Peyer's patch (tissue), 4 donors: ENCODE measurements at regions not wholly inside any gene's neighbourhood (a gene's known extent, or its start where the extent isn't known, plus 50 kb on each side); places are given as distances from the start of the nearest gene placed in this dataset.

Experiments
- DNase-seq, 3 donors: peaks; one replicate each; pipeline ENCODE4 v3.0.0-alpha.2; 2017 to 2019
- H3K27ac ChIP-seq, 4 donors: fragments of 200-600 bp; sonication (generic); one replicate each; pipeline ENCODE4 v1.5.1; 2016 to 2019
- H3K27me3 ChIP-seq, 2 donors: fragments of 200-600 bp; sonication (generic); one replicate each; pipeline ENCODE4 v1.5.1; 2019
- H3K36me3 ChIP-seq, 3 donors: fragments of 200-600 bp; sonication (generic); one replicate each; pipeline ENCODE4 v1.5.1; 2016 to 2019
- H3K4me1 ChIP-seq, 4 donors: fragments of 200-600 bp; sonication (generic); one replicate each; pipeline ENCODE4 v1.5.1; 2016 to 2019
- H3K4me3 ChIP-seq, 4 donors: fragments of 200-600 bp; sonication (generic); 1 replicate in 3 of 4; 2 replicates in 1 of 4; pipeline ENCODE4 v1.5.1; 2016 to 2019; ENCODE audit warnings: mild to moderate bottlenecking in 1 of 4
- H3K9me3 ChIP-seq, 4 donors: fragments of 200-600 bp; sonication (generic); one replicate each; pipeline ENCODE4 v1.5.1; 2016 to 2019; ENCODE audit warnings: mild to moderate bottlenecking in 1 of 4
- CTCF ChIP-seq, 6 experiments: fragments of 450-650 bp in 4 of 6; fragments of 200-600 bp in 2 of 6; sonication (generic) in 1 of 6; IDR thresholded peaks; one replicate each; pipeline ENCODE4 v1.5.1; 2017 to 2019; ENCODE audit warnings: antibody characterized with exemption in 6 of 6, mild to moderate bottlenecking in 3 of 6, moderate library complexity in 1 of 6
- POLR2A ChIP-seq, 2 donors: fragments of 450-650 bp; IDR thresholded peaks; one replicate each; pipeline ENCODE4 v1.5.1; 2017; ENCODE audit warnings: antibody characterized with exemption in 2 of 2, mild to moderate bottlenecking in 2 of 2, moderate library complexity in 2 of 2

GRCh38 chr7:22662036-22662435, 65.0 kb upstream of the IL6 start:
- DNase-seq, result no peak
- no peak for TF ChIP-seq POLR2A (IDR thresholded peaks at IDR 0.05)
- no peak for TF ChIP-seq CTCF (IDR thresholded peaks at IDR 0.05)
- Histone ChIP-seq H3K9me3 (no peaks in the 10 kb centered on the region), H3K27ac (peak overlapping the region in 1 of 4 donors; percentile 44), H3K36me3 (no peaks in the 10 kb centered on the region), H3K4me3 (no peak overlapping the region), H3K4me1 (no peaks in the 10 kb centered on the region), H3K27me3 (no peaks in the 10 kb centered on the region)

- Histone ChIP-seq H3K36me3 (no peaks in the 10 kb centered on the region), H3K4me3 (no peak overlapping the region), H3K27ac (no peak overlapping the region), H3K4me1 (no peaks in the 10 kb centered on the region), H3K9me3 (no peaks in the 10 kb centered on the region), H3K27me3 (no peaks in the 10 kb centered on the region)
- DNase-seq, result no peak
- TF ChIP-seq CTCF (IDR thresholded peaks at IDR 0.05) (no peak), POLR2A (IDR thresholded peaks at IDR 0.05) (no peak)
Observed at GRCh38 chr7:22660732-22661131, 66.3 kb upstream of the IL6 start.

GRCh38 chr7:22660293-22660692, 66.7 kb upstream of the IL6 start:
- Histone ChIP-seq H3K9me3 (no peaks in the 10 kb centered on the region), H3K36me3 (no peaks in the 10 kb centered on the region), H3K27ac (no peak overlapping the region), H3K4me1 (no peaks in the 10 kb centered on the region), H3K4me3 (no peak overlapping the region), H3K27me3 (no peaks in the 10 kb centered on the region)
- no peak for DNase-seq
- TF ChIP-seq POLR2A (IDR thresholded peaks at IDR 0.05), result no peak
- TF ChIP-seq CTCF (IDR thresholded peaks at IDR 0.05), result no peak

GRCh38 chr7:22659741-22660140, 67.3 kb upstream of the IL6 start:
- TF ChIP-seq CTCF (IDR thresholded peaks at IDR 0.05) (no peak), POLR2A (IDR thresholded peaks at IDR 0.05) (no peak)
- Histone ChIP-seq H3K36me3 (no peaks in the 10 kb centered on the region), H3K4me3 (no peak overlapping the region), H3K27me3 (no peaks in the 10 kb centered on the region), H3K4me1 (no peaks in the 10 kb centered on the region), H3K9me3 (no peaks in the 10 kb centered on the region), H3K27ac (no peak overlapping the region)
- no peak for DNase-seq

- no peaks in the 10 kb centered on the region for H3K4me1 ChIP-seq
- no peaks in the 10 kb centered on the region for H3K36me3 ChIP-seq
- H3K27ac ChIP-seq, result no peak overlapping the region
- no peak for DNase-seq
- no peak for TF ChIP-seq POLR2A (IDR thresholded peaks at IDR 0.05)
- TF ChIP-seq CTCF (IDR thresholded peaks at IDR 0.05), result no peak
- no peak overlapping the region for H3K4me3 ChIP-seq
- no peaks in the 10 kb centered on the region for H3K9me3 ChIP-seq
- no peaks in the 10 kb centered on the region for H3K27me3 ChIP-seq
Observed at GRCh38 chr7:22658031-22658430, 69.0 kb upstream of the IL6 start.

GRCh38 chr7:22657479-22657878, 69.5 kb upstream of the IL6 start:
- Histone ChIP-seq H3K4me1 (no peaks in the 10 kb centered on the region), H3K27me3 (no peaks in the 10 kb centered on the region), H3K9me3 (no peaks in the 10 kb centered on the region), H3K36me3 (no peaks in the 10 kb centered on the region), H3K4me3 (no peak overlapping the region), H3K27ac (no peak overlapping the region)
- no peak for DNase-seq
- TF ChIP-seq POLR2A (IDR thresholded peaks at IDR 0.05) (no peak), CTCF (IDR thresholded peaks at IDR 0.05) (no peak)
